ENCODE measurements at regions not wholly inside any gene's neighbourhood (a gene's known extent, or its start where the extent isn't known, plus 50 kb on each side); places are given as distances from the start of the nearest gene placed in this dataset.

- Histone ChIP-seq H3K9me3 (replicated peaks) (no peaks in the 10 kb centered on the region), H3K4me3 (no peak overlapping the region), H3K4me1 (replicated peaks) (no peaks in the 10 kb centered on the region), H3K27me3 (replicated peaks) (no peaks in the 10 kb centered on the region), H3K27ac (no peak overlapping the region), H3K36me3 (no peaks in the 10 kb centered on the region)
- no peak for DNase-seq (ENCODE audit: low read depth in 1 of 2, low spot score in 2 of 2)
Observed at GRCh38 chr1:118326960-118327629, 142.1 kb upstream of the SPAG17 start.

GRCh38 chr1:118325550-118326225 lies 140.7 kb upstream of the SPAG17 start:
- Histone ChIP-seq H3K9me3 (replicated peaks) (no peaks in the 10 kb centered on the region), H3K4me3 (no peak overlapping the region), H3K27me3 (replicated peaks) (no peaks in the 10 kb centered on the region), H3K4me1 (replicated peaks) (no peaks in the 10 kb centered on the region), H3K36me3 (no peaks in the 10 kb centered on the region), H3K27ac (no peak overlapping the region)
- no peak for DNase-seq (ENCODE audit: low read depth in 1 of 2, low spot score in 2 of 2)

- Histone ChIP-seq H3K9me3 (replicated peaks) (no peaks in the 10 kb centered on the region), H3K4me3 (no peak overlapping the region), H3K27ac (no peak overlapping the region), H3K27me3 (replicated peaks) (no peaks in the 10 kb centered on the region), H3K4me1 (replicated peaks) (no peaks in the 10 kb centered on the region), H3K36me3 (no peaks in the 10 kb centered on the region)
- DNase-seq (ENCODE audit: low read depth in 1 of 2, low spot score in 2 of 2): no peak
Observed at GRCh38 chr1:118323246-118323645, 138.2 kb upstream of the SPAG17 start.

- Histone ChIP-seq H3K4me3 (no peak overlapping the region), H3K4me1 (replicated peaks) (no peaks in the 10 kb centered on the region), H3K27ac (no peak overlapping the region), H3K36me3 (no peaks in the 10 kb centered on the region), H3K27me3 (replicated peaks) (no peaks in the 10 kb centered on the region), H3K9me3 (replicated peaks) (no peaks in the 10 kb centered on the region)
- DNase-seq (ENCODE audit: low read depth in 1 of 2, low spot score in 2 of 2): no peak
Observed at GRCh38 chr1:118322331-118322730, 137.3 kb upstream of the SPAG17 start.

- DNase-seq (ENCODE audit: low read depth in 1 of 2, low spot score in 2 of 2): no peak
- Histone ChIP-seq H3K9me3 (replicated peaks) (no peaks in the 10 kb centered on the region), H3K27ac (no peak overlapping the region), H3K27me3 (replicated peaks) (no peaks in the 10 kb centered on the region), H3K4me1 (replicated peaks) (no peaks in the 10 kb centered on the region), H3K36me3 (no peaks in the 10 kb centered on the region), H3K4me3 (no peak overlapping the region)
Observed at GRCh38 chr1:118321840-118322239, 136.8 kb upstream of the SPAG17 start.

GRCh38 chr1:118317842-118318614 lies 133.0 kb upstream of the SPAG17 start:
- Histone ChIP-seq H3K36me3 (no peaks in the 10 kb centered on the region), H3K27ac (no peak overlapping the region), H3K4me1 (replicated peaks) (no peaks in the 10 kb centered on the region), H3K27me3 (replicated peaks) (no peaks in the 10 kb centered on the region), H3K9me3 (replicated peaks) (no peaks in the 10 kb centered on the region), H3K4me3 (no peak overlapping the region)
- no peak for DNase-seq (ENCODE audit: low read depth in 1 of 2, low spot score in 2 of 2)

GRCh38 chr1:118306851-118307250 lies 121.8 kb upstream of the SPAG17 start:
- Histone ChIP-seq H3K4me3 (no peak overlapping the region), H3K27me3 (replicated peaks) (no peaks in the 10 kb centered on the region), H3K27ac (no peak overlapping the region), H3K4me1 (replicated peaks) (no peaks in the 10 kb centered on the region), H3K36me3 (no peaks in the 10 kb centered on the region), H3K9me3 (replicated peaks) (no peaks in the 10 kb centered on the region)
- DNase-seq (ENCODE audit: low read depth in 1 of 2, low spot score in 2 of 2): no peak

GRCh38 chr1:118304722-118305359 lies 119.8 kb upstream of the SPAG17 start:
- no peaks in the 10 kb centered on the region for H3K27me3 ChIP-seq (replicated peaks)
- no peaks in the 10 kb centered on the region for H3K4me1 ChIP-seq (replicated peaks)
- H3K36me3 ChIP-seq: no peaks in the 10 kb centered on the region
- H3K9me3 ChIP-seq (replicated peaks): no peaks in the 10 kb centered on the region
- DNase-seq (ENCODE audit: low read depth in 1 of 2, low spot score in 2 of 2): peak in 1 of 2 experiments; percentile 5
- no peak overlapping the region for H3K27ac ChIP-seq
- no peak overlapping the region for H3K4me3 ChIP-seq

- no peaks in the 10 kb centered on the region for H3K9me3 ChIP-seq (replicated peaks)
- no peaks in the 10 kb centered on the region for H3K27me3 ChIP-seq (replicated peaks)
- H3K27ac ChIP-seq: no peak overlapping the region
- no peaks in the 10 kb centered on the region for H3K36me3 ChIP-seq
- H3K4me1 ChIP-seq (replicated peaks): no peaks in the 10 kb centered on the region
- no peak for DNase-seq (ENCODE audit: low read depth in 1 of 2, low spot score in 2 of 2)
- no peak overlapping the region for H3K4me3 ChIP-seq
Observed at GRCh38 chr1:118303534-118303933, 118.5 kb upstream of the SPAG17 start.

GRCh38 chr1:118303064-118303463 lies 118.0 kb upstream of the SPAG17 start:
- Histone ChIP-seq H3K27ac (no peak overlapping the region), H3K27me3 (replicated peaks) (no peaks in the 10 kb centered on the region), H3K4me3 (no peak overlapping the region), H3K36me3 (no peaks in the 10 kb centered on the region), H3K9me3 (replicated peaks) (no peaks in the 10 kb centered on the region), H3K4me1 (replicated peaks) (no peaks in the 10 kb centered on the region)
- DNase-seq (ENCODE audit: low read depth in 1 of 2, low spot score in 2 of 2): no peak

- H3K36me3 ChIP-seq: no peaks in the 10 kb centered on the region
- H3K4me1 ChIP-seq (replicated peaks): no peaks in the 10 kb centered on the region
- H3K4me3 ChIP-seq: no peak overlapping the region
- H3K9me3 ChIP-seq (replicated peaks): no peaks in the 10 kb centered on the region
- DNase-seq (ENCODE audit: low read depth in 1 of 2, low spot score in 2 of 2): no peak
- no peaks in the 10 kb centered on the region for H3K27me3 ChIP-seq (replicated peaks)
- no peak overlapping the region for H3K27ac ChIP-seq
Observed at GRCh38 chr1:118302145-118302544, 117.1 kb upstream of the SPAG17 start.

GRCh38 chr1:118300808-118301207 lies 115.8 kb upstream of the SPAG17 start:
- Histone ChIP-seq H3K27me3 (replicated peaks) (no peaks in the 10 kb centered on the region), H3K4me3 (no peak overlapping the region), H3K27ac (no peak overlapping the region), H3K36me3 (no peaks in the 10 kb centered on the region), H3K4me1 (replicated peaks) (no peaks in the 10 kb centered on the region), H3K9me3 (replicated peaks) (no peaks in the 10 kb centered on the region)
- DNase-seq (ENCODE audit: low read depth in 1 of 2, low spot score in 2 of 2): no peak

- no peaks in the 10 kb centered on the region for H3K36me3 ChIP-seq
- no peaks in the 10 kb centered on the region for H3K27me3 ChIP-seq (replicated peaks)
- no peaks in the 10 kb centered on the region for H3K9me3 ChIP-seq (replicated peaks)
- no peaks in the 10 kb centered on the region for H3K4me1 ChIP-seq (replicated peaks)
- no peak overlapping the region for H3K27ac ChIP-seq
- no peak overlapping the region for H3K4me3 ChIP-seq
- DNase-seq (ENCODE audit: low read depth in 1 of 2, low spot score in 2 of 2): no peak
Observed at GRCh38 chr1:118298397-118298796, 113.4 kb upstream of the SPAG17 start.

- H3K36me3 ChIP-seq: no peaks in the 10 kb centered on the region
- no peak overlapping the region for H3K4me3 ChIP-seq
- H3K27me3 ChIP-seq (replicated peaks): no peaks in the 10 kb centered on the region
- no peaks in the 10 kb centered on the region for H3K4me1 ChIP-seq (replicated peaks)
- no peak for DNase-seq (ENCODE audit: low read depth in 1 of 2, low spot score in 2 of 2)
- no peak overlapping the region for H3K27ac ChIP-seq
- no peaks in the 10 kb centered on the region for H3K9me3 ChIP-seq (replicated peaks)
Observed at GRCh38 chr1:118297521-118297920, 112.5 kb upstream of the SPAG17 start.
